HEK293 (cell line): ENCODE measurements at regions not wholly inside any gene's neighbourhood (a gene's known extent, or its start where the extent isn't known, plus 50 kb on each side); places are given as distances from the start of the nearest gene placed in this dataset.

Experiments used
- KLF16 ChIP-seq: fragments of 450-650 bp; formaldehyde crosslinking; IDR thresholded peaks from 2 replicates; pipeline ENCODE4 v1.5.1; 2017; ENCODE audit warnings: missing biosample characterization, missing genetic modification characterization
- YY1 ChIP-seq: fragments of 450-650 bp; formaldehyde crosslinking; IDR thresholded peaks from 2 replicates; pipeline ENCODE4 v1.5.1; 2018; ENCODE audit warnings: missing biosample characterization, missing genetic modification characterization
- ZNF133 ChIP-seq: fragments of 450-650 bp; formaldehyde crosslinking; IDR thresholded peaks from 2 replicates; pipeline ENCODE4 v1.5.1; 2016; ENCODE audit warnings: missing biosample characterization, missing genetic modification characterization
- ZNF544 ChIP-seq: fragments of 450-650 bp; formaldehyde crosslinking; IDR thresholded peaks from 2 replicates; pipeline ENCODE4 v1.5.0; 2017; ENCODE audit warnings: missing biosample characterization, missing genetic modification characterization
- ZNF560 ChIP-seq: fragments of 450-650 bp; formaldehyde crosslinking; IDR thresholded peaks from 2 replicates; pipeline ENCODE4 v1.5.1; 2017; ENCODE audit warnings: missing biosample characterization, missing genetic modification characterization, borderline replicate concordance
- ZNF658 ChIP-seq: fragments of 450-650 bp; formaldehyde crosslinking; IDR thresholded peaks from 2 replicates; pipeline ENCODE4; 2016; ENCODE audit warnings: missing biosample characterization, missing genetic modification characterization
- ZNF707 ChIP-seq: fragments of 450-650 bp; formaldehyde crosslinking; IDR thresholded peaks from 2 replicates; pipeline ENCODE4 v1.5.1; 2016; ENCODE audit warnings: missing biosample characterization, missing genetic modification characterization
- ZSCAN30 ChIP-seq: fragments of 450-650 bp; IDR thresholded peaks from 2 replicates; pipeline ENCODE4 v1.5.1; 2018; ENCODE audit warnings: missing biosample characterization, mild to moderate bottlenecking, missing genetic modification characterization, moderate library complexity
- TF ChIP-seq, protein P1 (sequence below): fragments of 450-650 bp; formaldehyde crosslinking; IDR thresholded peaks from 2 replicates; pipeline ENCODE4 v1.5.1; 2016; ENCODE audit warnings: missing biosample characterization, missing genetic modification characterization
- TF ChIP-seq, protein P2 (sequence below): fragments of 450-650 bp; formaldehyde crosslinking; IDR thresholded peaks from 2 replicates; pipeline ENCODE4 v1.5.1; 2016; ENCODE audit warnings: missing biosample characterization, missing genetic modification characterization, low read depth
- TF ChIP-seq, protein P3 (sequence below): fragments of 450-650 bp; formaldehyde crosslinking; IDR thresholded peaks from 2 replicates; pipeline ENCODE4 v1.5.1; 2016; ENCODE audit warnings: missing biosample characterization, missing genetic modification characterization

- TF ChIP-seq ZSCAN30 (tag by site-specific recombination) (no peak), KLF16 (no peak), YY1 (tag by site-specific recombination) (no peak), ZNF544 (no peak), ZNF658 (tag by site-specific recombination) (no peak), ZNF133 (tag by site-specific recombination) (no peak), ZNF707 (tag by site-specific recombination) (no peak), ZNF560 (tag by site-specific recombination) (no peak)
- TF ChIP-seq, protein P1, sequence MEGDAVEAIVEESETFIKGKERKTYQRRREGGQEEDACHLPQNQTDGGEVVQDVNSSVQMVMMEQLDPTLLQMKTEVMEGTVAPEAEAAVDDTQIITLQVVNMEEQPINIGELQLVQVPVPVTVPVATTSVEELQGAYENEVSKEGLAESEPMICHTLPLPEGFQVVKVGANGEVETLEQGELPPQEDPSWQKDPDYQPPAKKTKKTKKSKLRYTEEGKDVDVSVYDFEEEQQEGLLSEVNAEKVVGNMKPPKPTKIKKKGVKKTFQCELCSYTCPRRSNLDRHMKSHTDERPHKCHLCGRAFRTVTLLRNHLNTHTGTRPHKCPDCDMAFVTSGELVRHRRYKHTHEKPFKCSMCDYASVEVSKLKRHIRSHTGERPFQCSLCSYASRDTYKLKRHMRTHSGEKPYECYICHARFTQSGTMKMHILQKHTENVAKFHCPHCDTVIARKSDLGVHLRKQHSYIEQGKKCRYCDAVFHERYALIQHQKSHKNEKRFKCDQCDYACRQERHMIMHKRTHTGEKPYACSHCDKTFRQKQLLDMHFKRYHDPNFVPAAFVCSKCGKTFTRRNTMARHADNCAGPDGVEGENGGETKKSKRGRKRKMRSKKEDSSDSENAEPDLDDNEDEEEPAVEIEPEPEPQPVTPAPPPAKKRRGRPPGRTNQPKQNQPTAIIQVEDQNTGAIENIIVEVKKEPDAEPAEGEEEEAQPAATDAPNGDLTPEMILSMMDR: no peak
- TF ChIP-seq, protein P2, sequence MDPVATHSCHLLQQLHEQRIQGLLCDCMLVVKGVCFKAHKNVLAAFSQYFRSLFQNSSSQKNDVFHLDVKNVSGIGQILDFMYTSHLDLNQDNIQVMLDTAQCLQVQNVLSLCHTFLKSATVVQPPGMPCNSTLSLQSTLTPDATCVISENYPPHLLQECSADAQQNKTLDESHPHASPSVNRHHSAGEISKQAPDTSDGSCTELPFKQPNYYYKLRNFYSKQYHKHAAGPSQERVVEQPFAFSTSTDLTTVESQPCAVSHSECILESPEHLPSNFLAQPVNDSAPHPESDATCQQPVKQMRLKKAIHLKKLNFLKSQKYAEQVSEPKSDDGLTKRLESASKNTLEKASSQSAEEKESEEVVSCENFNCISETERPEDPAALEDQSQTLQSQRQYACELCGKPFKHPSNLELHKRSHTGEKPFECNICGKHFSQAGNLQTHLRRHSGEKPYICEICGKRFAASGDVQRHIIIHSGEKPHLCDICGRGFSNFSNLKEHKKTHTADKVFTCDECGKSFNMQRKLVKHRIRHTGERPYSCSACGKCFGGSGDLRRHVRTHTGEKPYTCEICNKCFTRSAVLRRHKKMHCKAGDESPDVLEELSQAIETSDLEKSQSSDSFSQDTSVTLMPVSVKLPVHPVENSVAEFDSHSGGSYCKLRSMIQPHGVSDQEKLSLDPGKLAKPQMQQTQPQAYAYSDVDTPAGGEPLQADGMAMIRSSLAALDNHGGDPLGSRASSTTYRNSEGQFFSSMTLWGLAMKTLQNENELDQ (tag by site-specific recombination): no peak
- TF ChIP-seq, protein P3, sequence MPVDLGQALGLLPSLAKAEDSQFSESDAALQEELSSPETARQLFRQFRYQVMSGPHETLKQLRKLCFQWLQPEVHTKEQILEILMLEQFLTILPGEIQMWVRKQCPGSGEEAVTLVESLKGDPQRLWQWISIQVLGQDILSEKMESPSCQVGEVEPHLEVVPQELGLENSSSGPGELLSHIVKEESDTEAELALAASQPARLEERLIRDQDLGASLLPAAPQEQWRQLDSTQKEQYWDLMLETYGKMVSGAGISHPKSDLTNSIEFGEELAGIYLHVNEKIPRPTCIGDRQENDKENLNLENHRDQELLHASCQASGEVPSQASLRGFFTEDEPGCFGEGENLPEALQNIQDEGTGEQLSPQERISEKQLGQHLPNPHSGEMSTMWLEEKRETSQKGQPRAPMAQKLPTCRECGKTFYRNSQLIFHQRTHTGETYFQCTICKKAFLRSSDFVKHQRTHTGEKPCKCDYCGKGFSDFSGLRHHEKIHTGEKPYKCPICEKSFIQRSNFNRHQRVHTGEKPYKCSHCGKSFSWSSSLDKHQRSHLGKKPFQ: no peak
Measured at GRCh38 chr3:72439321-72440183, 408.7 kb downstream of the SHQ1 start.
